ENCODE measurements at regions not wholly inside any gene's neighbourhood (a gene's known extent, or its start where the extent isn't known, plus 50 kb on each side); places are given as distances from the start of the nearest gene placed in this dataset.
"Not testable (repeated sequence)": the region's sequence is repeated elsewhere in the genome, so short reads cannot be mapped to it uniquely, and the experiment has no call there.

- H2AFZ ChIP-seq, result no peak overlapping the region
- 96% methylated on average over 1 of the region's 1 CpG for WGBS (ENCODE audit: low lambda C conversion rate, missing lambda C conversion rate)
- H3K4me1 ChIP-seq (ENCODE audit: insufficient read depth), result no peaks in the 10 kb centered on the region
- H3K27me3 ChIP-seq, result no peaks in the 10 kb centered on the region
- no peak overlapping the region for H3K4me3 ChIP-seq
- no peak overlapping the region for H3K4me2 ChIP-seq
- H3K27ac ChIP-seq, result no peak overlapping the region
- no peaks in the 10 kb centered on the region for H3K79me2 ChIP-seq
- H3K9me2 ChIP-seq (replicated peaks; ENCODE audit: insufficient read depth), result no peaks in the 10 kb centered on the region
- no peaks in the 10 kb centered on the region for H4K20me1 ChIP-seq (ENCODE audit: insufficient read depth, poor library complexity, severe bottlenecking)
- TF ChIP-seq EZH2 (IDR thresholded peaks at IDR 0.05; ENCODE audit: borderline replicate concordance) (no peak), EZH2phosphoT487 (IDR thresholded peaks at IDR 0.05; ENCODE audit: low read depth, severe bottlenecking, unreplicated experiment) (no peak), CTCF (IDR thresholded peaks at IDR 0.05; ENCODE audit: poor library complexity) (no peak)
- H3K36me3 ChIP-seq (replicated peaks; ENCODE audit: insufficient read depth, low read depth), result no peaks in the 10 kb centered on the region
- H3K9me3 ChIP-seq (ENCODE audit: low read depth), result no peaks in the 10 kb centered on the region
- DNase-seq (ENCODE audit: low spot score), result no peak
These were observed 106.4 kb upstream of the CCDC90B start for GRCh38 chr11:83392556-83392955.

GRCh38 chr11:83389975-83390374 lies 103.8 kb upstream of the CCDC90B start:
- no peak overlapping the region for H3K4me3 ChIP-seq
- H3K4me2 ChIP-seq, result no peak overlapping the region
- H3K9me2 ChIP-seq (replicated peaks; ENCODE audit: insufficient read depth), result no peaks in the 10 kb centered on the region
- peaks cover 7% of the 10 kb centered on the region for H3K9me3 ChIP-seq (ENCODE audit: low read depth)
- H4K20me1 ChIP-seq (ENCODE audit: insufficient read depth, poor library complexity, severe bottlenecking), result no peaks in the 10 kb centered on the region
- DNase-seq (ENCODE audit: low spot score), result no peak
- no peaks in the 10 kb centered on the region for H3K79me2 ChIP-seq
- 88% methylated on average over 1 of the region's 1 CpG for WGBS (ENCODE audit: low lambda C conversion rate, missing lambda C conversion rate)
- H3K4me1 ChIP-seq (ENCODE audit: insufficient read depth), result no peaks in the 10 kb centered on the region
- no peak overlapping the region for H2AFZ ChIP-seq
- no peaks in the 10 kb centered on the region for H3K36me3 ChIP-seq (replicated peaks; ENCODE audit: insufficient read depth, low read depth)
- no peaks in the 10 kb centered on the region for H3K27me3 ChIP-seq
- H3K27ac ChIP-seq, result no peak overlapping the region
- no peak for TF ChIP-seq EZH2phosphoT487 (IDR thresholded peaks at IDR 0.05; ENCODE audit: low read depth, severe bottlenecking, unreplicated experiment)
- TF ChIP-seq EZH2 (IDR thresholded peaks at IDR 0.05; ENCODE audit: borderline replicate concordance), result no peak
- TF ChIP-seq CTCF (IDR thresholded peaks at IDR 0.05; ENCODE audit: poor library complexity), result no peak

GRCh38 chr11:83383838-83384237 lies 97.7 kb upstream of the CCDC90B start:
- H3K79me2 ChIP-seq; H3K27me3 ChIP-seq; H3K4me1 ChIP-seq (ENCODE audit: insufficient read depth); H3K9me3 ChIP-seq (ENCODE audit: low read depth); H4K20me1 ChIP-seq (ENCODE audit: insufficient read depth, poor library complexity, severe bottlenecking); H3K27ac ChIP-seq; H3K9me2 ChIP-seq (replicated peaks; ENCODE audit: insufficient read depth); DNase-seq (ENCODE audit: low spot score); H3K36me3 ChIP-seq (replicated peaks; ENCODE audit: insufficient read depth, low read depth); H3K4me3 ChIP-seq; H2AFZ ChIP-seq; H3K4me2 ChIP-seq: not testable (repeated sequence)
- 89% methylated on average over 1 of the region's 1 CpG for WGBS (ENCODE audit: low lambda C conversion rate, missing lambda C conversion rate)

GRCh38 chr11:83374311-83374710 lies 88.1 kb upstream of the CCDC90B start:
- H3K4me1 ChIP-seq (ENCODE audit: insufficient read depth), result no peaks in the 10 kb centered on the region
- no peaks in the 10 kb centered on the region for H3K27me3 ChIP-seq
- TF ChIP-seq EZH2phosphoT487 (IDR thresholded peaks at IDR 0.05; ENCODE audit: low read depth, severe bottlenecking, unreplicated experiment) (no peak), EZH2 (IDR thresholded peaks at IDR 0.05; ENCODE audit: borderline replicate concordance) (no peak), CTCF (IDR thresholded peaks at IDR 0.05; ENCODE audit: poor library complexity) (no peak)
- DNase-seq (ENCODE audit: low spot score), result no peak
- no peaks in the 10 kb centered on the region for H3K9me2 ChIP-seq (replicated peaks; ENCODE audit: insufficient read depth)
- no peak overlapping the region for H3K4me3 ChIP-seq
- no peak overlapping the region for H3K4me2 ChIP-seq
- H3K9me3 ChIP-seq (ENCODE audit: low read depth), result no peaks in the 10 kb centered on the region
- no peaks in the 10 kb centered on the region for H4K20me1 ChIP-seq (ENCODE audit: insufficient read depth, poor library complexity, severe bottlenecking)
- no peak overlapping the region for H3K27ac ChIP-seq
- H3K36me3 ChIP-seq (replicated peaks; ENCODE audit: insufficient read depth, low read depth), result no peaks in the 10 kb centered on the region
- no peak overlapping the region for H2AFZ ChIP-seq
- no peaks in the 10 kb centered on the region for H3K79me2 ChIP-seq

All from hepatocyte (in vitro differentiated cells).